ENCODE measurements at regions not wholly inside any gene's neighbourhood (a gene's known extent, or its start where the extent isn't known, plus 50 kb on each side); places are given as distances from the start of the nearest gene placed in this dataset.
"Not testable (repeated sequence)": the region's sequence is repeated elsewhere in the genome, so short reads cannot be mapped to it uniquely, and the experiment has no call there.

DNA sequence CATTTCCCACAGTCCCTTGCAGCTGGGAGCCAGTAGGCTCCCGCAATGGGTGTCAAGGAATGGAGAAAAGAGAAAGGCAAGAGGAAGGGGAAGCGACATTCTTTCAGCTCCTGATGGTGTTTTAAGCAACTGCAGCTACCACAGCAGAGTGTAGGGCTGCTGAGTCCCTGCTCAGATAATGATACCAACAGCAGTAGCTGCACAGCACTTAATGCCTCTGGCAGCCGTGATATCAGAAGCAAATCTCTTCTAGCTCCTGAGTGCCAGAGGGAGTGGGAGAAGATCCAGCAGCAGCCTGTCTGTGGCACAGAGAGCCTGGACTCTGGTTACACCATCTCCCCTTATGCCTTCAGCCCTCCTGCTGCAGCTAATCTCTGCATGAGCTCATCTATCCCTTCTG is 186.1 kb upstream of the LMCD1 start:
- not testable (repeated sequence) for H3K4me3 ChIP-seq (ENCODE audit: low read length); DNase-seq (ENCODE audit: low read depth, low spot score)

DNA sequence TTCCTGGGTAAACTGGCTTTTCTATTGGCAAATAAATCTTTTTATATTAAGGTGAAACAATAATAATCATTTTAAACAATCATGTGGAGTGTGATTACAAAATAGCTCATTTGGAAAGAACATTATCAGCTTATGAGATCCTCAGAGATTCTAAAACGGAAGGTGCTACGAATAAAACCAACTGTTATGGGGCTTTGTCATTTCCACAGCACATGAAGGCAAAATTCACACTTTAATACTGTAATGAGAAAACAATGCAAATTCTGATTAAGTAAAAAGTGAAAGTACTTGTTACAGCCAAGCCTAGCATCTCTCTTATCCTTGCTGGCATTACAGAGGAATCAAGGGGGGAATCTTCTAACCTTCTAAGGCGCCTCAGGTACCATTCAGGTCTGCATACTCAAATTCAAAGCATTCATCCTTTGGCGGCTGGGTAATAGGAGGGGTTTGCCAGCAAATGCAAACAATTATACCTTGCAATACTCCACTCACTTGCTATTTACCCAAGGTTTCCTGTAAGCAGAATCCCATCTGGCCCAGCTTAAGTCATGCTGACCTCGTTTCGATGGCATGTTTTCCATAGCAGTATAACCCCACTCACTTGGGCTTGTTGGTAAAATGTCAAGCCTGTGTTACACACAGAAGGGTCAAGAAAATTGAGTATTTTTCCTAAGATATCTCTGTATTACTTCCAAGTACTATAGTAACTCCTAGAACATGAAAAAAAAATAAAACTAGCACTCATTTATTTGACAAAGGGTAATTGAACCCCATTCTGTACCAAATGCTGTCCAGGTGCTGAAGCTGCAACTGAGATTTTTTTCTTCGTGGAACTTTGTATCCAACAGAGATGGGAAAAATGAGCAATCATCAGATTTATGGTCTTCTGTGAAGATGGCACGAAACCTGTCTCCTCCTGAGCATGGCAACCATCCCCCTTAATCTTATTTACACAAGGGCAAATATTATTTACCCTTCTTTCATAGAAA is 183.7 kb upstream of the LMCD1 start:
- DNase-seq (ENCODE audit: low read depth, low spot score): no peak
- H3K4me3 ChIP-seq (ENCODE audit: low read length): no peak overlapping the region

DNA sequence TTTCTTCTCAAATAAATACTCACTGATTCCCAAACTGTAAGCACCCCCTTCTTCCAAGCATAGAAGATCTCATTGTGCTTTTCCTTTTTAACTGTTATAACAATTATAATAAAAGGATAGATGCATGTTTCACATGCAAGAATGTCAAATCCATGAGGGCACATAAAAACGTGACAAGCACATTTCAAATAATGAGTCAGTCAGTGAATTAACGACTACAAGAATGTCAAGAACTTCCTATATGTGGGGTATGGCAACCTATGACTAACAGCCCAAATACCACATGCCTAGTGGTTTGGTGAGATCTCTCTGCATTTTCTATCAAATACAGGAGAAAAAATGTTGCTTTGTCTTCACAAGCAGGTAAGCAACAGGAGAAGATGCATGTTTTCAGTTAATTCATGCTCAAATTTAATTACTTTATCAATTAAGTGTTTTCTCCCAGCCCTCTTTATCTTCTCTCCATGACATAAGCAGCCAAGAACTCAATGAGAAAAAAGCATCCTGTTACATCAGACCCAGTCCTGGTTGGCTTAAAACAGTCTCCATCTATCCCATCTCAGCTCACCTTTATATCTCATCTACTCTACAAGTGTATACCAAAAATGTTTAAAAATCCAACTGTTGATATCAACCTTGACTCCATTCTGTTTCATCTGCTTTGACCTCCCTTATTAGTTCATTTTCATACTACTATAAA is 181.5 kb upstream of the LMCD1 start:
- no peak overlapping the region for H3K4me3 ChIP-seq (ENCODE audit: low read length)
- no peak for DNase-seq (ENCODE audit: low read depth, low spot score)

DNA sequence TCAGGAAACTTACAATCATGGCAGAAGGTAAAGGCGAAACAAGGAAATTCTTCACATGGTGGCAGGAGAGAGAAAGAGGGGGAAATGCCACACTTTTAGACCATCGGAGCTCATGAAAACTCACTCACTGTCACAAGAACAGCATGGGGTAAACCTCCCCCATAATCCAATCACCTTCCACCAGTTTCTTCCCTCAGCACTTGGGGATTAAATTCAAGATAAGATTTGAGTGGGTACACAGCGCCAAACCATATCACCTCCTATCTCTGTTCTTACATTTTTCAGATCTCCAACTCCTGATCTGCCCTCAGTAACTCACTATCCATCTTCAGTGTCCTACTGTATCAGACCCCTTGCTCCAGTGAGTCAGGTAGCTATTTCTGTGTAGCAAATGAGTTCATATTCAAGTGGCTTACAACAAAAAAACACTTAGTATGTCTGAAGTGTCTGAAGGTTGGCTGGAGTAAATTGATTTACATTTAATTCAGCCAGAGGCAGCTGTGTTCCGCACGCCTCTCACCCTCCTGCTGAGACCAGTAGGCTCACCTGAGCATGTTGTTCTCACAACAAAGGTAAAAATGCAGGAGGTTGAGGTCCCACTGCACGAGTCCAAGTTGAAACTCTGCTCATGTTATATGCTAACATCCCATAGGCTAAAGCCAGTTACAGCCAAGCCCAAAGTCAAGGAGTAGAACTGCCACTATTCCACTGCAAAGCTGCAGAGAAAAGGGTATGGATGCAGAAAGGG is 180.7 kb upstream of the LMCD1 start:
- no peak for DNase-seq (ENCODE audit: low read depth, low spot score)
- H3K4me3 ChIP-seq (ENCODE audit: low read length): no peak overlapping the region

DNA sequence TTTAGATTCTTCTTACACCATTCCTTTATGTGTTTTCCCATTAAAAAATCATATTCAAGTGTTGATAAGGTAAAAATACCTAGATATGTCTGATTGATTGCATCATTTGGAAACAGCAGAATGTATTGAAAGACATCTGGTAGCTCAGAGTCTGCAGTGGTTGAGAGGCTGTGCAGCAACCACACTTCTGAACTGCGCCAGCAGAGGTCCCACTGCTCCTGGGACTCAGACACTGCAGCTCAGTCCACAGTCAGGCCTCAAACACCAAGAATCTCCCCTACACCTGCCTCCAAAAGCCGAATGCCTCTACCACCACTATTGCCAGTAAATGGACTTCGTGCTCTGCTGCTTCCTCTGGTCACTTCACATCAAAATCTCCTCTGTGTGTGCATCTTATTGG is 176.9 kb upstream of the LMCD1 start:
- no peak overlapping the region for H3K4me3 ChIP-seq (ENCODE audit: low read length)
- peak; percentile 33 for DNase-seq (ENCODE audit: low read depth, low spot score)

DNA sequence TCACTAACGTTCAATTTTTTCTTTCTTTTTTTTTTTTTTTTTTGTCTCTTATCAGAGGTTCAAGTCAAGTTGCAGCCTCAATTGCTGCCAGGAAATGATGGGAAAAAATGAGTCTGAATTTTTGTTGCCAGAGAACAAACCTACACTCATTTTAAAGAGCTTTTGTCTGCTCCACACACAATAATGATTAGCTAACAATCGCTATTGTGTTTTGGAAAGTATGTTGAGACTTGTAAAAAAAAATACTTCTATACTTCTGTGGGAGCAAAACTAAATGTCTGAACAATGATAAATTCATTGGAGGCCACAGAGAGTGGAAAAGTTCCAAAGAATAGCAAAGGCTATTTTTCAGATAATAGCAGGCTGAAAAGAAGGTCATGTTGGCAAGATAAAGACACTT is 176.3 kb upstream of the LMCD1 start:
- no peak for DNase-seq (ENCODE audit: low read depth, low spot score)
- H3K4me3 ChIP-seq (ENCODE audit: low read length): no peak overlapping the region

DNA sequence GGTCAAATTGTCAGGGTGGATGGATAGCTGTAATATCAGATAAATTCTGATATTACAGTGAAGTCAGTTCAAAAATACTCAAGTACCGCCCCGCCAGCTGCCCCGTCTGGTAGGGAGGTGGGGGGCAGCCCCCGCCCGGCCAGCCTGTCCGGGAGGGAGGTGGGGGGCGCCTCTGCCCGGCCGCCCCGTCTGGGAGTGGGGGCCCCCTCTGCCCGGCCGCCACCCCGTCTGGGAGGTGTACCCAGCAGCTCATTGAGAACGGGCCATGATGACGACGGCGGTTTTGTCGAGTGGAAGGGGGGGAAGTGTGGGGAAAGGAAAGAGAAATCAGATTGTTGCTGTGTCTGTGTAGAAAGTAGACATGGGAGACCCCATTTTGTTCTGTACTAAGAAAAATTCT is 175.8 kb upstream of the LMCD1 start:
- DNase-seq (ENCODE audit: low read depth, low spot score): not testable (repeated sequence)

DNA sequence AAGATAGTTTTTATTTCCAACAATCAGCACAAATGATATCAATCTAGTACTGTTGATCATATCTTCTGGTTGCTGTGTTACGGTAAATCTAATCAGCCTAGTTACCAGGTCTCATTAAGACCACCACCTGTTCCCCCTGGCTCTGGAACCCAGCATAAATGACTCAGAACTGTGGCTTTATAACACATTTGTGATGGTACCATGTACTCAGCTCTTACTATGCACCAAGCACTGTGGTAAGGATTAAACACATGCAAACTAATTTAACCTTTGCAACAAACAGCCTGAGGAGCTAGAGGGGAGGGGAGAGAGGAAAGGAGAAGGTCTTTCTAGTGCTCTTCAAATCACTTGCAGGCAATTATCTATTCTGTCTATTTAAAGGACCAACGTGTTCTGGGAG is 173.9 kb upstream of the LMCD1 start:
- H3K4me3 ChIP-seq (ENCODE audit: low read length): no peak overlapping the region
- DNase-seq (ENCODE audit: low read depth, low spot score): no peak

More for the DNA sequence above, 175.8 kb upstream of the LMCD1 start:
- H3K4me3 ChIP-seq (ENCODE audit: low read length): not testable (repeated sequence)

DNA sequence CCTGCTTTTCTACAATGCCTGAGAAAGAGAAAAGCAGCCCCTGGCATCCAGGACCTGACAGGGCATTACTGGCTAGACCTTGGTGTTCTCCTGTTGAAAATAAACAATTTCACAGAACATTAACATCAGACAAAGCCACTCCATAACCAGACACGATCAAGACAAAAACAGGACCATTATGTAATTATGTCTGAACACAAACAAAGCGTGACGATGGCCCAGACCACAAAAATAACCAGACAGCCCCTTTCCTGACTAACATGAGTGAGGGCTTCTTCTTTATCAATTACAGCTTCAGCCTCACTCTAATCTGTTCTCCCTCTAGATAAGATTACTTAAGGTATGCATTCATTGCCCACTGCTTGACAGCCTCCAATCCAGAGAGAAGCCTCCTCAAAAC is 172.7 kb upstream of the LMCD1 start:
- no peak for DNase-seq (ENCODE audit: low read depth, low spot score)
- no peak overlapping the region for H3K4me3 ChIP-seq (ENCODE audit: low read length)

DNA sequence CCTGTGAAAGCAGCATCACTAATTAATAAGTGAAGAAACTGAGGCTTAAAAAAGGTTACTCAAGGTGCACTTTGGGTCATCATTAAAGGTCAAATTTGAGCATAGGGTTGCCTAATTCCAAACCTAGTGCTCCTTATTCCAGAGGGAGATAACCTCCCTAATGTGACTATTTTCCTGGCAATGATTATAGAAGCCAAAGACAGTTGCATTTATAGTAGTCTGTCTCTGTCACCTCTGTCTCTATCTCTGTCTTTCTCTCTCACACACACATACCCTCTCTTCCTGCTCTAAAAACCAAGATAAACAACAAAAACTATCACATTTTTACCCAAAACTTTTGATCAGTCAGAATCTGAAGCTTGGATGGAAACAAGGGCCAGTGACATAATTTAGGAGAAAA is 172.0 kb upstream of the LMCD1 start:
- DNase-seq (ENCODE audit: low read depth, low spot score): no peak
- H3K4me3 ChIP-seq (ENCODE audit: low read length): no peak overlapping the region

DNA sequence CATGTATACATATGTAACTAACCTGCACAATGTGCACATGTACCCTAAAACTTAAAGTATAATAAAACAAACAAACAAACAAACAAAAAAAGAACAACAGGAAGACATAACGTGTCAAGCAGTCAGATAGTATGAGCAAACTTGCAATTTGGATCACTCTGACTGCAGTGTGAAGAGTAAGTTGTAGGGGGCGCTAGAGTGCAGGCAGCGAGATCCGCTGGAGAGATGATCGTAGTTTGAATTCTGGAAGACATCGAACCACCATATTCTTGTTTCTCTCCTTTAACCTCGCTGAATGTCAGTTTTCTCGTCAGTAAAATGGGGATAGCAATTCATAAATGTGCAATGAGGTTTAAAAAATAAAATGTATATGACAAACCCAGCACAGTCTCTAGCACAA is 165.2 kb upstream of the LMCD1 start:
- no peak for DNase-seq (ENCODE audit: low read depth, low spot score)
- H3K4me3 ChIP-seq (ENCODE audit: low read length): no peak overlapping the region

DNA sequence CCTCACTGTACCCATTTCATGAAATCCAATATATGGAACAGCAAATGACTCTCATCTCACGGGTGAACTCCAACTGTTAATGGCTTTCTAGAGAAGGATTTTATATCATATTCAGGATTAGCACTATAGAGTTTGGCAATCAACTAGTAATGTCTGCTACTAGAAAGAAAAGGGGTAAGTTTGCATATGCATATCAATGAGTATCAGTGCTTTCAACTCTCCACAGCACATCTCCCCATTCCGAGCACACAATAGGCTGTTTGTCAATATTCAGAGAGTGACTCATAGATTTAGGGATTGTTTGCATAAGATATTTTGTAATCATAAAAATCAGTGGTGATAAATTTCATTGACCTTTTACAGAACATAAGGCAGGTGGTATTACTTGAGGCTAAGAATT is 163.2 kb upstream of the LMCD1 start:
- no peak overlapping the region for H3K4me3 ChIP-seq (ENCODE audit: low read length)
- no peak for DNase-seq (ENCODE audit: low read depth, low spot score)

DNA sequence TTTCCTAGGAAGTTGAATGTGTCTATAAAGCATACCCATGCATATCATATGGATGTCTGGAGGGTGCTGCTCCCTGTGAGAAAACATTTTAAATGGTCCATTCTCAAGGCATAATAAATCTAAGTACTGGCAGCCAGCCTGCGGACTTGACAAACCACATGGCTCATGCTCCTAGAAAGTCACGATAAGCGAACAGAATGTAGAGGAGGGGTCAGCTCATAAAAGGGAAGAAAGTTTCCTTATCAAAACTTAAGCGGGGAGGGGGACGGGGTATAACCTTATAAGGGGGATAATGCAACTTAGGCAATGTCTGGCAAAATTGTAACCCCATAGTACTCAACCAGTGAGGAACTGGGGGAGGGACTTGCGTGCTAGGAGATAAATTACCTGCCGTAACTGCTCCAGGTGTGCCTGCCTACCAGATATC is 159.8 kb upstream of the LMCD1 start:
- DNase-seq (ENCODE audit: low read depth, low spot score): no peak
- no peak overlapping the region for H3K4me3 ChIP-seq (ENCODE audit: low read length)

DNA sequence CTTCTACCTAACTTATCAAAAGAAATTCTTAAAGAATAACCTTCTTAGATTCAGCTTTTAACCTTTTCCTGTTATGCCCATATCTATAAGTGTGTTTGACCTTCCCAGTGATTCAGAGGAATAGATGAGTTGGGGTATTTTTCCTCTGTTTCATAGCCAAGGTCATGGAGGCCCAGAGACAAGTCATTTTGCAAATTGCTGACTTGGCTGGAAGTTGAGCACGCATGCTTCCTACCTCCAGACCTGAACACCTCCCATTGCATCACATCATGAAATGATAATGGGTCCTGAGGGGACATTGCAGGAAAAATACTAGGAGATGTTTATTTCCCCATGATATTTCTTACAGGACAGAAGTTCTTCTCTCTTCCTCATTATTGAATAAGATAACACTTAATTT is 158.6 kb upstream of the LMCD1 start:
- no peak for DNase-seq (ENCODE audit: low read depth, low spot score)
- no peak overlapping the region for H3K4me3 ChIP-seq (ENCODE audit: low read length)

DNA sequence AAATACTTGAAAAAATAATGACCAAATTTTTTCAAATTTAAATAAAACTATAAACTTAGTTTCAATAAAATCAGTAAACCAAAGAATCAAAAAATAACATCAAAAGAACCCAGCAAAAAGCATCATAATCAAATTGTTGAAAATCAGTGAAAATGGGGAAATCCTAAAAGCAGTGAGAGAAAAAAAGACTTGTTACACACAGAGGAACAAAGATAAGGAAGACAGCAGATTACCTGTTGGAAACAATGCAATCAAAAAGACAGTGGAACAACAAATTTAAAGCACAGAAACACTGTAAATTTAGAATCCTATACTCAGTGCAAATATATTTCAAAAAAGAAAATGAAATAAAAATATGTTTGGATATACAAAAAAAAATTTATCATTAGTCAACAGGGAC is 156.2 kb upstream of the LMCD1 start:
- DNase-seq (ENCODE audit: low read depth, low spot score): no peak
- H3K4me3 ChIP-seq (ENCODE audit: low read length): no peak overlapping the region

DNA sequence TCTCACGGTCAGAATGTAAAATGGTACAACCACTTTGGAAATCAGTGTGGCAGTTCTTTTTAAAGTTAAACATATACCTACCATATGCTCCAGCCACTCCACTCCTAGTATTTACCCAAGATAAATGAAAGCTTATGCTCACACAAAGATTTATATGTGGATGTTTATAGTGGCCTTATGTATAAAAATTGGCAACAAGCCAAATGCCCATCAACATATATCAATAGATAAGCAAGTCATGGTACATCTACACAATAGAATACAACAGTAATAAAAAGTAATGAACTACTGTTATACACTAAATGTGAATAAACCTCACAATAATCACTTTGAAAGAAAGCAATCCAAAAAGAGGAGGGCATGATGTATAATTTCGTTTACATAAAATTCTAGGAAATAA is 153.5 kb upstream of the LMCD1 start:
- no peak for DNase-seq (ENCODE audit: low read depth, low spot score)
- H3K4me3 ChIP-seq (ENCODE audit: low read length): no peak overlapping the region

DNA sequence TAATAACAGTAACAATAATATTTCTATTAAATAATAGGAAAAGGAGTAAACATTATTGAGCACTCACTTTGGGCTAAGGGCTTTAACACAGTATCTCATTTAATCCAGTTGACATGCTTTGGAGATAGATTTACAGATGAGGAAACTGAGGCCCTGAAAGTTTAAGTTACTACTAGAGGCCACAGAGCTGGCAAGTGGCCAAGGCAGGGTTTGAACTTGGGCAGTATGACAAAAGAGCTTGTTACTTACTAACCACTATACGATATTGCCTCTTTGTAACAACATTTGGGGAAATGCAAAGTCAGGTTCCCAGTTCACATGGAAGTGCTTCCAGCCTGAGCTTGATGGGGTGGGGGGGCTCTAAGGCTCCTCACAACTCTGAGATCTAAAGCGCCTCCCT is 149.1 kb upstream of the LMCD1 start:
- no peak overlapping the region for H3K4me3 ChIP-seq (ENCODE audit: low read length)
- DNase-seq (ENCODE audit: low read depth, low spot score): no peak

DNA sequence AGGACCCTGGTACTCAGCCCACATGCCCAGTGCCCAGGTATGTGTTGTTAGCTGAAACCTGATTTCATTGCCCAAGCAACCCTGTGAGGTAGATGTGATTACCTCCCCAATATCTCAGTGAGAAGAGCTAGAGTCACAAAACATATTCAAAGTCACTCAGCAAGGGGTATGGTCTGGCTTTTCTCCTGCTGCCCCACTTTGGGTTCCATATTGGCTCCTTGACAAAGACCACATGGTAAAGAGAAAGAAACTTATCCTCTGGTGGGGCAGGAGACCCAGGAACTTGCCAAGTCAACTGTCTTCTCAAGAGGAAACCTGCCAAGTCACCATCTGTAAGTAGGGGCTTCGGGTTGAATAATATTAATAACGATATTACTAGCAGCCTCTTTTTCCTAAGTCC is 148.3 kb upstream of the LMCD1 start:
- no peak overlapping the region for H3K4me3 ChIP-seq (ENCODE audit: low read length)
- no peak for DNase-seq (ENCODE audit: low read depth, low spot score)

DNA sequence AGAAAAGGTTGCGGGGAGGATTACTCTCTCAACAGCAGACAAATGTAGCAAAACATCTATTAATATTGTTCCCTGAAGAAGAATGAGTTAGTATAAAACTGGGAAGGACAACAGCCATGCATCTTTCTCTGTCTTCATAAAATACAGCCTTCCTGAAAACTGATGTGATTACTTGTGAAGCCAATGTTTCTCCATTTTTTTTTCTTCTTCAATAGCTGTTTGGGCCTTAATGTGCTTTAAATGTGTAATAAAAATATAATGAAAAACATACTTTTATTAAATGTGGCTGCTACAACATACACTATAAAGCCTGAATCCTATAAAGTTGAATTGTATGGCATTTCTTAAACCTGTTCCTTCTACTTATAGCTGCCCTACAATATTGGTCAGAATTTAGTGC is 146.3 kb upstream of the LMCD1 start:
- no peak overlapping the region for H3K4me3 ChIP-seq (ENCODE audit: low read length)
- no peak for DNase-seq (ENCODE audit: low read depth, low spot score)

DNA sequence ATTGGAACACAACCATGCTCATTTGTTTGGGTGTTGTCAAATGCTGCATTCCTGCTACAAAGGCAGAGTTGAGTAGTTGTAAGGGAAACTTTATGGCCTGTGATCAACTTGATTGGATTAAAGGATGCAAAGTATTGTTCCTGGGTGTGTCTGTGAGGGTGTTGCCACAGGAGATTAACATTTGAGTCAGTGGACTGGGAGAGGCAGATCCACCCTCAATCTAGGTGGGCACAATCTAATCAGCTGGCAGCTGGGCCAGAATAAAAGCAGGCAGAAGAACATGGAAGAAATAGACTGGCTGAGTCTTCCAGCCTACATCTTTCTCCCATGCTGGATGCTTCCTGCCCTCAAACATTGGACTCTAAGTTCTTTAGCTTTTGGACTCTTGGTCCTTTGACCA is 145.6 kb upstream of the LMCD1 start:
- H3K4me3 ChIP-seq (ENCODE audit: low read length); DNase-seq (ENCODE audit: low read depth, low spot score): not testable (repeated sequence)

Measured in Jurkat, Clone E6-1 (cell line).